PC-3 (cell line): ENCODE measurements at regions not wholly inside any gene's neighbourhood (a gene's known extent, or its start where the extent isn't known, plus 50 kb on each side); places are given as distances from the start of the nearest gene placed in this dataset.

Experiments
- ATAC-seq: fragments of 200-7000 bp; cut with Tn5 transposase; 2 replicates; pipeline ENCODE4 v1.9.1; 2020; ENCODE audit warnings: mild to moderate bottlenecking, moderate library complexity
- BruUV-seq: library from RNA; stranded (reverse); fragments of 400-500 nt; replicated peaks from 2 replicates; lab custom pipeline; 2021; lab: Mats Ljungman, UMichigan
- CTCF ChIA-PET: fragments of 300-600 bp; sonication (Branson Sonifier 250); formaldehyde crosslinking; loops from one replicate; lab custom pipeline; 2022; ENCODE audit warnings: antibody characterized with exemption; lab: Charles Lee
- POLR2A ChIA-PET: fragments of 300-600 bp; sonication (Branson Sonifier 250); formaldehyde crosslinking; loops from one replicate; lab custom pipeline; 2022; ENCODE audit warnings: antibody characterized with exemption; ENCODE audit not compliant: unreplicated experiment; lab: Charles Lee
- DNase-seq: peaks from one replicate; pipeline ENCODE4 v3.0.0-alpha.2; 2015
- H2AFZ ChIP-seq: fragments of 300-600 bp; sonication (generic); 2 replicates; pipeline ENCODE4 v1.6.0; 2016; ENCODE audit warnings: antibody characterized with exemption, low read length
- H3F3A ChIP-seq: fragments of 300-600 bp; sonication (generic); one replicate; pipeline ENCODE4 v1.6.0; 2017; ENCODE audit warnings: antibody characterized with exemption, low read length, control low read depth, mild to moderate bottlenecking; ENCODE audit not compliant: unreplicated experiment
- H3K27ac ChIP-seq: fragments of 300-600 bp; sonication (generic); 2 replicates; pipeline ENCODE4 v1.5.1; 2016; ENCODE audit warnings: mild to moderate bottlenecking, low read length
- H3K27me3 ChIP-seq: fragments of 300-600 bp; sonication (generic); 2 replicates; pipeline ENCODE4 v1.6.1; 2016; ENCODE audit warnings: low read length, mixed read lengths
- H3K36me3 ChIP-seq: fragments of 300-600 bp; sonication (generic); 2 replicates; pipeline ENCODE4 v1.6.1; 2016; ENCODE audit warnings: low read depth, mixed run types, low read length, mixed read lengths
- H3K4me1 ChIP-seq: fragments of 300-600 bp; sonication (generic); 2 replicates; pipeline ENCODE4 v1.5.1; 2016; ENCODE audit warnings: low read length; ENCODE audit not compliant: insufficient read depth
- H3K4me2 ChIP-seq: fragments of 300-600 bp; sonication (generic); 2 replicates; pipeline ENCODE4 v1.6.0; 2016; ENCODE audit warnings: low read length
- H3K4me3 ChIP-seq: fragments of 300-600 bp; sonication (generic); 2 replicates; pipeline ENCODE4 v1.5.1; 2016; ENCODE audit warnings: mild to moderate bottlenecking, low read length, mixed read lengths
- H3K79me2 ChIP-seq: fragments of 300-600 bp; sonication (generic); 2 replicates; pipeline ENCODE4 v1.6.1; 2017; ENCODE audit warnings: low read length, mixed read lengths
- H3K9ac ChIP-seq: fragments of 300-600 bp; sonication (generic); 2 replicates; pipeline ENCODE4 v1.6.0; 2016; ENCODE audit warnings: mild to moderate bottlenecking, low read length
- H3K9me2 ChIP-seq: fragments of 300-600 bp; sonication (generic); replicated peaks from 2 replicates; pipeline ENCODE4 v1.6.1; 2016; ENCODE audit warnings: mixed run types, low read length, mixed read lengths
- H3K9me3 ChIP-seq: fragments of 300-600 bp; sonication (generic); 2 replicates; pipeline ENCODE4 v1.6.1; 2016; ENCODE audit warnings: low read length, mixed read lengths
- H4K20me1 ChIP-seq: fragments of 300-600 bp; sonication (generic); 2 replicates; pipeline ENCODE4 v1.6.1; 2016; ENCODE audit warnings: low read length, mixed read lengths
- EZH2 ChIP-seq: fragments of 300-600 bp; sonication (generic); IDR thresholded peaks from one replicate; pipeline ENCODE4 v1.6.1; 2017; ENCODE audit warnings: antibody characterized with exemption, mild to moderate bottlenecking, low read length; ENCODE audit not compliant: unreplicated experiment
- EZH2phosphoT487 ChIP-seq: fragments of 300-600 bp; sonication (generic); IDR thresholded peaks from 2 replicates; pipeline ENCODE4 v1.6.1; 2018; ENCODE audit warnings: mild to moderate bottlenecking, antibody characterized with exemption, low read length, borderline replicate concordance
- intact Hi-C: fragments of 100-400 bp; cut with micrococcal nuclease; formaldehyde crosslinking; loops from 2 replicates; pipeline ENCODE4 v1.9.0; 2023
- TF ChIP-seq, protein P1 (sequence below): fragments of 300-600 bp; sonication (generic); conservative IDR thresholded peaks from 2 replicates; pipeline ENCODE4 v1.5.1; 2017; ENCODE audit warnings: antibody characterized with exemption, low read depth, mild to moderate bottlenecking, low read length

DNA sequence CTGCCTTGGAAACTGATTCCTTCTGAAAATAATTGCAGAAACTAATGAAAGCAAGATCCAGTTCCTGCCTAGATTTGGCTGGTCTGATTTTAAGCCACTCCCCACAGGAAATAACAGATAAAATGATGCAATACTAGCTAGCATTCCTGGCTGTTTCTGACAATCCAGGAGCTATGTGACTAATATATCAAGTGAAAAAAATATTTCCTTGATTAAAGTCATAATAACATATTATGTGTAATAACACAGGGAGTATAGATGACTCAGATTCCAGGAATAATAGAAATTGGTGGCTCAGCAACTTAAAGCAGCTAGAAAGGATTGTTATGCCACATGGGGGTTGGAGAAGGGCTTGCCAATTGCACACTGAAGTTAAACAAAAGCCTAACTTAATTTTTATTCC lies 182.7 kb upstream of the SALL4 start:
- H3K27ac ChIP-seq: peak overlapping the region; percentile 36
- no peak overlapping the region for H3K4me3 ChIP-seq
- intact Hi-C loops: loop anchor here (1.0 to 10.0 kb wide), 4 partner anchors 71 to 1000 kb away; no protein-coding TSS in a partner anchor
- H2AFZ ChIP-seq: no peak overlapping the region
- H3K79me2 ChIP-seq: no peaks in the 10 kb centered on the region
- H3F3A ChIP-seq: no peaks in the 10 kb centered on the region
- no TSS peak for BruUV-seq
- DNase-seq: peak; percentile 99
- H3K4me2 ChIP-seq: peak overlapping the region; percentile 23
- ChIA-PET CTCF (interaction anchor here (0.5 to 1.1 kb wide), 6 partner anchors 19 to 1192 kb away, joined by 3 to 8 read pairs (median 6); no protein-coding TSS in a partner anchor), POLR2A (interaction anchor here (0.6 to 0.7 kb wide), 2 partner anchors 288 to 331 kb away, joined by 3 read pairs; no protein-coding TSS in a partner anchor)
- H3K9me3 ChIP-seq: no peaks in the 10 kb centered on the region
- ATAC-seq: peak; percentile 95
- TF ChIP-seq, protein P1, sequence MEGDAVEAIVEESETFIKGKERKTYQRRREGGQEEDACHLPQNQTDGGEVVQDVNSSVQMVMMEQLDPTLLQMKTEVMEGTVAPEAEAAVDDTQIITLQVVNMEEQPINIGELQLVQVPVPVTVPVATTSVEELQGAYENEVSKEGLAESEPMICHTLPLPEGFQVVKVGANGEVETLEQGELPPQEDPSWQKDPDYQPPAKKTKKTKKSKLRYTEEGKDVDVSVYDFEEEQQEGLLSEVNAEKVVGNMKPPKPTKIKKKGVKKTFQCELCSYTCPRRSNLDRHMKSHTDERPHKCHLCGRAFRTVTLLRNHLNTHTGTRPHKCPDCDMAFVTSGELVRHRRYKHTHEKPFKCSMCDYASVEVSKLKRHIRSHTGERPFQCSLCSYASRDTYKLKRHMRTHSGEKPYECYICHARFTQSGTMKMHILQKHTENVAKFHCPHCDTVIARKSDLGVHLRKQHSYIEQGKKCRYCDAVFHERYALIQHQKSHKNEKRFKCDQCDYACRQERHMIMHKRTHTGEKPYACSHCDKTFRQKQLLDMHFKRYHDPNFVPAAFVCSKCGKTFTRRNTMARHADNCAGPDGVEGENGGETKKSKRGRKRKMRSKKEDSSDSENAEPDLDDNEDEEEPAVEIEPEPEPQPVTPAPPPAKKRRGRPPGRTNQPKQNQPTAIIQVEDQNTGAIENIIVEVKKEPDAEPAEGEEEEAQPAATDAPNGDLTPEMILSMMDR: no peak
- TF ChIP-seq EZH2phosphoT487 (no peak), EZH2 (no peak)
- H3K27me3 ChIP-seq: no peaks in the 10 kb centered on the region
- peaks cover 13% of the 10 kb centered on the region for H3K4me1 ChIP-seq
- H3K36me3 ChIP-seq: no peaks in the 10 kb centered on the region
- H3K9ac ChIP-seq: no peak overlapping the region
- no peaks in the 10 kb centered on the region for H3K9me2 ChIP-seq
- H4K20me1 ChIP-seq: no peaks in the 10 kb centered on the region

DNA sequence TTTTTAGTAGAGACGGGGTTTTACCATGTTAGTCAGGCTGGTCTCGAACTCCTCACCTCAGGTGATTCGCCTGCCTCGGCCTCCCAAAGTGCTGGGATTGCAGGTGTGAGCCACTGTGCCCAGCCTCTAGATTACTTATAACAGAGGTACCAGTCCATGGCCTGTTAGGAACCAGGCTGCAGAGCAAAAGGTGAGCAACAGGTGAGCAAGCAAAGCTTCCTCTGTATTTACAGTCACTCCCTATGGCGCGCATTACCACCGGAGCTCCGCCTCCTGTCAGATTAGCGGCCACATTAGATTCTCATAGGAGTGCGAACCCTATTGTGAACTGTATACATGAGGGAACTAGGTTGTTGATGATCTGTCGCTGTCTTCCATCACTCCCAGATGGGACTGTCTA lies 178.0 kb upstream of the SALL4 start:
- no peaks in the 10 kb centered on the region for H3F3A ChIP-seq
- no TSS peak for BruUV-seq
- no peak for DNase-seq
- H3K9me3 ChIP-seq: no peaks in the 10 kb centered on the region
- peaks cover 7% of the 10 kb centered on the region for H3K4me1 ChIP-seq
- no peaks in the 10 kb centered on the region for H3K27me3 ChIP-seq
- no peak overlapping the region for H3K9ac ChIP-seq
- H3K9me2 ChIP-seq: no peaks in the 10 kb centered on the region
- no peaks in the 10 kb centered on the region for H4K20me1 ChIP-seq
- CTCF ChIA-PET: no interaction called here
- POLR2A ChIA-PET: no interaction called here
- H3K36me3 ChIP-seq: no peaks in the 10 kb centered on the region; the same call in 1 of the 2 replicates
- no peak overlapping the region for H3K27ac ChIP-seq
- no peak overlapping the region for H2AFZ ChIP-seq
- H3K79me2 ChIP-seq: no peaks in the 10 kb centered on the region
- intact Hi-C loops: loop anchor here (10.0 kb wide), 2 partner anchors 315 to 995 kb away; no protein-coding TSS in a partner anchor
- ATAC-seq: no peak
- TF ChIP-seq EZH2phosphoT487: no peak
- TF ChIP-seq, protein P1: no peak
- TF ChIP-seq EZH2: no peak
- no peak overlapping the region for H3K4me3 ChIP-seq
- H3K4me2 ChIP-seq: no peak overlapping the region

DNA sequence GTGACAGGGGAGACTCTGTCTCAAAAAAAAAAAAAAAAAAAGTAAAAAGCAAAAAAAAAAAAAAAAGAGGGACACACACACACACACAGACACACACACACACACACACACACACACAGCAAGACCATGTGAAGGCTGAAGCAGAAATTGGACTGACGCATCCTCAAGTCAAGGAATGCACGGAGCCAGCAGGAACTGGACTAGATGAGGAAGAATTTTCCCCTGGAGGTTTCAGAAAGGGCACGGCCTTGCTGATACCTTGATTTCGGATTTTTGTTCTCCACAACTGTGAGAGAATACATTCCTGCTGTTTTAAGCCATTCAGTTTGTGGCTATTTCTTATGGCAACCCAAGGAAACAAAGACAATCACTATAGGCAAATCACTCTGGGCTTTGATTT lies 176.9 kb upstream of the SALL4 start:
- no TSS peak for BruUV-seq
- CTCF ChIA-PET: no interaction called here

More for the DNA sequence above, 176.9 kb upstream of the SALL4 start:
- Histone ChIP-seq H3K4me2 (no peak overlapping the region), H3K9me3 (no peaks in the 10 kb centered on the region), H3K9ac (no peak overlapping the region), H3K4me1 (no peaks in the 10 kb centered on the region), H4K20me1 (no peaks in the 10 kb centered on the region), H3K27ac (no peak overlapping the region), H3F3A (no peaks in the 10 kb centered on the region), H3K27me3 (no peaks in the 10 kb centered on the region), H3K9me2 (no peaks in the 10 kb centered on the region), H2AFZ (no peak overlapping the region), H3K79me2 (no peaks in the 10 kb centered on the region), H3K36me3 (no peaks in the 10 kb centered on the region; the same call in 1 of the 2 replicates), H3K4me3 (no peak overlapping the region)
- DNase-seq (no peak), ATAC-seq (no peak)
- intact Hi-C loops: no loop called here
- POLR2A ChIA-PET: no interaction called here
- TF ChIP-seq, protein P1: no peak
- TF ChIP-seq EZH2phosphoT487: no peak
- TF ChIP-seq EZH2: no peak
